A673 (cell line): ENCODE measurements at regions not wholly inside any gene's neighbourhood (a gene's known extent, or its start where the extent isn't known, plus 50 kb on each side); places are given as distances from the start of the nearest gene placed in this dataset.

Source experiments
- BruUV-seq: library from RNA; stranded (reverse); fragments of 400-500 nt; replicated peaks from 2 replicates; lab custom pipeline; 2021; lab: Mats Ljungman, UMichigan
- CTCF ChIA-PET: fragments of 300-600 bp; sonication (Branson Sonifier 250); formaldehyde crosslinking; loops from one replicate; lab custom pipeline; 2022; ENCODE audit warnings: antibody characterized with exemption; lab: Charles Lee
- POLR2A ChIA-PET: fragments of 300-600 bp; sonication (Branson Sonifier 250); formaldehyde crosslinking; loops from one replicate; lab custom pipeline; 2022; ENCODE audit warnings: antibody characterized with exemption; ENCODE audit not compliant: low non-redundant PET; lab: Charles Lee
- DNase-seq: peaks from one replicate; pipeline ENCODE4 v3.0.0-alpha.2; 2015; ENCODE audit warnings: low spot score
- H3K27ac ChIP-seq: fragments of 200-600 bp; sonication (generic); 2 replicates; pipeline ENCODE4 v1.5.1; 2016; ENCODE audit warnings: mixed run types, low read depth, mild to moderate bottlenecking, mixed read lengths, antibody characterized with exemption, low read length; ENCODE audit not compliant: poor library complexity, severe bottlenecking
- H3K27me3 ChIP-seq: fragments of 200-600 bp; sonication (generic); replicated peaks from 2 replicates; pipeline ENCODE4 v1.6.1; 2017; ENCODE audit warnings: mixed run types, low read depth, mild to moderate bottlenecking, mixed read lengths, antibody characterized with exemption, low read length; ENCODE audit not compliant: insufficient read depth, poor library complexity
- H3K36me3 ChIP-seq: fragments of 200-600 bp; sonication (generic); 2 replicates; pipeline ENCODE4 v1.6.1; 2016; ENCODE audit warnings: mixed run types, mild to moderate bottlenecking, mixed read lengths, antibody characterized with exemption, low read length; ENCODE audit not compliant: insufficient read depth, poor library complexity, severe bottlenecking
- H3K4me1 ChIP-seq: fragments of 200-600 bp; sonication (generic); 2 replicates; pipeline ENCODE4 v1.6.1; 2017; ENCODE audit warnings: mixed run types, mild to moderate bottlenecking, mixed read lengths, antibody characterized with exemption, low read length; ENCODE audit not compliant: insufficient read depth, poor library complexity, severe bottlenecking
- H3K4me3 ChIP-seq: fragments of 200-600 bp; sonication (generic); 2 replicates; pipeline ENCODE4 v1.5.1; 2016; ENCODE audit warnings: low read depth, mixed run types, mild to moderate bottlenecking, mixed read lengths, low read length; ENCODE audit not compliant: poor library complexity, severe bottlenecking
- H3K9me3 ChIP-seq: fragments of 200-600 bp; sonication (generic); 2 replicates; pipeline ENCODE4 v1.6.1; 2016; ENCODE audit warnings: mixed run types, low read depth, mild to moderate bottlenecking, mixed read lengths, antibody characterized with exemption, low read length; ENCODE audit not compliant: poor library complexity, severe bottlenecking
- CTCF ChIP-seq: fragments of 300-800, 200-600 bp; sonication (generic); conservative IDR thresholded peaks from 2 replicates; pipeline ENCODE4 v1.5.1; 2017; ENCODE audit warnings: low read depth, mild to moderate bottlenecking, antibody characterized with exemption, low read length, moderate library complexity, mixed read lengths
- EZH2 ChIP-seq: fragments of 200-600 bp; sonication (generic); IDR thresholded peaks from 2 replicates; pipeline ENCODE4 v1.6.1; 2017; ENCODE audit warnings: borderline replicate concordance, low read depth, mild to moderate bottlenecking, mixed read lengths, antibody characterized with exemption, low read length; ENCODE audit not compliant: poor library complexity, severe bottlenecking
- intact Hi-C: fragments of 100-400 bp; cut with micrococcal nuclease; formaldehyde crosslinking; loops from one replicate; pipeline ENCODE4 v1.10.0; 2022; ENCODE audit not compliant: unreplicated experiment

- Histone ChIP-seq H3K27ac (peak overlapping the region; percentile 80), H3K36me3 (no peaks in the 10 kb centered on the region), H3K27me3 (no peaks in the 10 kb centered on the region), H3K4me3 (no peak overlapping the region), H3K4me1 (peaks cover 50% of the 10 kb centered on the region), H3K9me3 (peaks cover 17% of the 10 kb centered on the region)
- no TSS peak for BruUV-seq
- peak; percentile 88 for DNase-seq
- intact Hi-C loops = no loop called here
- ChIA-PET POLR2A (interaction anchor here (0.6 kb wide), 1 partner anchor 39 kb away, joined by 4 read pairs; no protein-coding TSS in a partner anchor), CTCF (no interaction called here)
- TF ChIP-seq CTCF (no peak), EZH2 (no peak)
These were observed 108.0 kb downstream of the ITM2A start for GRCh38 chrX:79259073-79259689.

- intact Hi-C loops = no loop called here
- H3K27me3 ChIP-seq = no peaks in the 10 kb centered on the region
- CTCF ChIA-PET = no interaction called here
- H3K4me1 ChIP-seq = no peaks in the 10 kb centered on the region
- TF ChIP-seq EZH2 (no peak), CTCF (no peak)
- POLR2A ChIA-PET = no interaction called here
- no TSS peak for BruUV-seq
- DNase-seq = no peak
- H3K27ac ChIP-seq = no peak overlapping the region
- no peaks in the 10 kb centered on the region for H3K9me3 ChIP-seq
- no peaks in the 10 kb centered on the region for H3K36me3 ChIP-seq
- no peak overlapping the region for H3K4me3 ChIP-seq
These were observed 99.2 kb downstream of the GPR174 start for GRCh38 chrX:79243691-79244090.

GRCh38 chrX:79235899-79236298, 91.4 kb downstream of the GPR174 start:
- POLR2A ChIA-PET = no interaction called here
- TF ChIP-seq EZH2 (no peak), CTCF (no peak)
- intact Hi-C loops = no loop called here
- Histone ChIP-seq H3K4me1 (no peaks in the 10 kb centered on the region), H3K4me3 (no peak overlapping the region), H3K36me3 (no peaks in the 10 kb centered on the region), H3K9me3 (peaks cover 2% of the 10 kb centered on the region), H3K27me3 (no peaks in the 10 kb centered on the region), H3K27ac (no peak overlapping the region)
- BruUV-seq = no TSS peak
- CTCF ChIA-PET = no interaction called here
- no peak for DNase-seq
